ENCODE measurements at regions not wholly inside any gene's neighbourhood (a gene's known extent, or its start where the extent isn't known, plus 50 kb on each side); places are given as distances from the start of the nearest gene placed in this dataset.
"Not testable (repeated sequence)": the region's sequence is repeated elsewhere in the genome, so short reads cannot be mapped to it uniquely, and the experiment has no call there.

DNA sequence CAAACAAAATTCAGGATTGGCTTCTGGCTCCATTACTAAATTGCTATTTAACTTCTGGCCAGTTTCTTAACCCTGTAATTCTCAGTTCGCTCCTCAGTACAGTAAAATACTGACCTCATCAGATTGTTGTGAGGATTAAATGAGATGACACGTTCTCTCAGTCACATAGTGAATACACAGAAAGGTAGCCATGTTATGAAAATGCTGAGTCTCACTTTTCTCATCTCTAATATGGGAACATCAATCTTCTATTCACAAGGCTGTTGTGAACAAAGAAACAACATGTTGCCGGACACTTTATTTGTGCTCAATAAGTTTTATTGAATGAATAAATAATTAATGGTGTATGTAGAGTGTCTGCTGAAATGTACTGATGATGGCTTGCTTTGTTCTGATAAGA is 924.5 kb upstream of the GOT2 start:
- no peak for DNase-seq

GRCh38 chr16:59655031-59655430 is 920.9 kb upstream of the GOT2 start:
- no peak for DNase-seq

DNA sequence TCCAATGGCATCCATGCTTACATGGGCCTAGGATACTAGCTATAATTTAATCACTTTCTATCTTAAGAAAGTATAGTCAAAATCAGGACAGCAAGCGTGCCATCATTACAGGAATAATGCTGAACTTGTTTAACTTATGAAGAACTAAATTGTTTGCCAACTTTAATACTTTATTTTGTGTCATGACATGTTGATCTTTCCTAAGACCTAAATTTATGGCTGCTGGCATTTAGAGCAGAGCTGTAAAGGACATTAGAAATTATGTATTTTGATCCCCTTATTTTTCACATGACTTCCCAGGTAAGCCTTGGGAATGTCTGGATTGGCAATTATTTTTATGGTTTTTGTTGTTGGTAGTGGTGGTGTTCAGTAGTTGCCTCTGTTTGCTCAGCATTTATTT is 920.3 kb upstream of the GOT2 start:
- no peak for DNase-seq

DNA sequence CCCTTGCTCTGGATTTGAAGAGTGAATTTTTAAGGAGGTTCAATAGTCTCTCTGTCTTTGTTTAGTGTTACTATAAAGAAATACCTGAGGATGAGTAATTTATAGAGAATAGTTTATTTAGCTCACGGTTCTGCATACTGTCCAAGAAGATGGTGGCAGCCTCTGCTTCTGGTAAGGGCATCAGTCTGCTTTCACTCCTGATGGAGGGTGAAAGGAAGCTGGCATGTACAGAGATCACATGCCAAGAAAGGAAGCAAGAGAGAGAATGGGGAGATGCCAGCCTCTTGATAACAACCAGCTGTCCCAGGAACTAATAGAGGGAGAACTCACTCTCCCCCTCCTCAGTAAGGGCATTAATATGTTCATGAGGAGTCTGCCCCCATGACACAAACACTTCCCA is 917.5 kb upstream of the GOT2 start:
- no peak for DNase-seq

- no peak for DNase-seq
Observed at GRCh38 chr16:59645194-59645593, 911.1 kb upstream of the GOT2 start.

GRCh38 chr16:59635674-59636073 is 901.6 kb upstream of the GOT2 start:
- no peak for DNase-seq

- no peak for DNase-seq
Observed at GRCh38 chr16:59634951-59635350, 900.8 kb upstream of the GOT2 start.

- DNase-seq = no peak
Observed at GRCh38 chr16:59634004-59634579, 900.0 kb upstream of the GOT2 start.

- DNase-seq = no peak
Observed at GRCh38 chr16:59632276-59632855, 898.2 kb upstream of the GOT2 start.

GRCh38 chr16:59624381-59624780 is 890.3 kb upstream of the GOT2 start:
- not testable (repeated sequence) for DNase-seq

- DNase-seq = no peak
Observed at GRCh38 chr16:59614466-59615240, 880.5 kb upstream of the GOT2 start.

- not testable (repeated sequence) for DNase-seq
Observed at GRCh38 chr16:59612910-59613620, 878.9 kb upstream of the GOT2 start.

GRCh38 chr16:59612094-59612493 is 878.0 kb upstream of the GOT2 start:
- DNase-seq = no peak

- no peak for DNase-seq
Observed at GRCh38 chr16:59611556-59611955, 877.4 kb upstream of the GOT2 start.

DNA sequence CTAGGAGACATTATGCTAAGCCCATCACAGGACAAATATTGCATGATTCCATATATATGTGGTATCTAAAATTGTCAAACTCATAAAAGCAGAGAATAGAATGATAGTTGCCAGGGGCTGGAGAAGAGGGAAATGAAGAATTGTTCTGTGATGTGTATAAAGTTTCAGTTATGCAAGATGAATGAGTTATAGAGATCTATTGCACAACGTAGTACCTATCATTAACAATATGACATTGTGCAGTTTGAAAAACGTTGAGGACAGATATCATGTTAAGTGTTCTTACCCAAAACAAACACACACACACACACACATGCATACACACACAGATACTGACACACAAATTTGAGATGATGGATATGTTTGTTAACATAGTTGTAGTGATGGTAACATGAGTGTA is 871.6 kb upstream of the GOT2 start:
- DNase-seq = no peak

DNA sequence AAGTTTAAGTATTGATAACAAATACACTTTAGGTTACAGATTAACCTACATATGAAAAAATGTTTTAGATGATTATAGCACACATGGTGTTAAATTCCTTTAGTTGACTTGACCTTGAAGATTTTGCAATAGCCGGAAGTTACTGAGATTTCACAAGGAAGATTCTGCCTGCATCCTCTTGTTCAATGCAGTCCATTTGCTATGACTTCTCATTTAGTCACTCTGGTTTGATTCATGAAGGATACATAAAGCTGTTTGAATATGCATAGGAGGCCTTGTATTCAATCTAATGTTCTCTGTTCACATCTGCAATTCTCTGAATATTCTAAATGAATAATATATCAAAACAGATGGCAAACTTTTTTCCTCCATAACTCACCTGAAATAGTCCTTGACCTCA is 870.2 kb upstream of the GOT2 start:
- DNase-seq = no peak

DNA sequence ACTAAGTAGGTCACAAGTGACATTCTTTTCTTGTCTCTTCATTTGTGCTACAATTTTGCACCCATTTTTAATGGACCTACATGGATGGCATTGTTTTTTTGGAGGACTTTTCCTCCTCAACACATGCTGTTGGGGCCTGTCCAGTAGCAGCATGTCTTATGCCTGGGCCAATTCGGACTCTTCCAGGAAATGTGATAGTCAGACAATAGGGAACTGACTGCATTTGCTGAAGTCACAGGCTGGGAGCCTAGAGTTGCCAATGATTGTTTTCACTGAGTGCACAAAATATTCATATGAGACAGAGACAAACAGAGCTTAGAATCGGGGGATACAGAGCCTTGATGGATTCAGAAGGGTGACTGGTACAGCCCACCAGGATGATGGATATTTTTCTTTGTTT is 867.3 kb upstream of the GOT2 start:
- no peak for DNase-seq

GRCh38 chr16:59597269-59597668 is 863.2 kb upstream of the GOT2 start:
- no peak for DNase-seq

DNA sequence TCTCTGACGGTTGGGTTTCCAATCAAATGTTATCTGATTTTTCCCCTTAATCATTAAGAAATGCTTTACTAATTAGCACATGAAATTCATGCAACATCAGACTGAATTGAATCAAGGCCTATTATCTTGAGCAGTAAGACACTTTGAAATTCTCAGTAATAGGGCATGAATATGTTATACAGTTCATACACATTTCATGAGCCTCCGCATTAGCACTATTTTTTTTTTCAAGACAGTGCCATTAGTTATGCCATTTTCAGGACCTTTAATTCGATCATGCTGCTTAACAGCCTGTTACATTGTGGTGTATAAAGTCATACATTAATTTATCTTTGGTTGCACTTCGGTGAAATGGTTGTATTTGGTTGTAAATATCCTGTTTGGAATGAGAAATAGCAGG is 862.6 kb upstream of the GOT2 start:
- DNase-seq = no peak

DNA sequence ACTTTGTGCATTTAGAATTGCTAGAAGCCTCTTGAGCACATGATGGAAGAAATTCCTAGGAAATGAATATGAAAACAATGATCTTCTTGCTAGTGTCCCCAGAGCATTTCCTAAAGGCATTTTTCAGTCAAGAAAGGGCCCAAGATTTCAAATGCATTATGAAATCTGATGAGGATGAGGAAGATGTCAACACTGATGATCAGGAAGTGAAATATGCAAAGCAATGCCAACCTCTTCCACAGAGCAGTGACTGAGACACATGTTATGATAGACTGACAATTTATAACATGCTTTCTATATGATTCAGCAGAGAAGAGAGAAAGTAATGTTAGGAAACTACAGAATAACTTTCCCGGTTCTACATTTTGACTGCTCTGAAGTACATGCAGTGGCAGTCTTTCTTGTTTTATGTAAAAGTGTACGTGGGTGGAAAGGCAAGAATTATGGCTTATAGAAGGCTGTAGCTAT is 859.1 kb upstream of the GOT2 start:
- DNase-seq = no peak

- DNase-seq = no peak
Observed at GRCh38 chr16:59591480-59591879, 857.4 kb upstream of the GOT2 start.

DNA sequence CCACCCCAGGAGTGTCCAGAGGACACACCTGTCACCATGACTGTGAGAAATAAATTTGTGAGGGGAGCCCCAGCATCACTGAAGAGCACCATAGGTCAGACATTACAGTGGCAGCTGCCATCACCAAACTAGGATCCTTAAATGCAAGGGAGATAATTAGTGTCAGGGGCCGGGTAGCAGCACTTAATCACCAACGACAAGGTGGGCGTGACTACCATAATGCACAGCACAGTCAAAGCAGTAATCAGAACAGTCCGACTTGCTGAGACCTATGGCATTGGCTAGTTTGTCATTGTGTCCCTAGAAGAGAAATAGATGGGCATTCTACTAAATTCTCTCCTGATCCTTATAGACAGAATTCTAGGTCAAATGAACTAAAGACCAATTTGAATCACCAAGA is 856.7 kb upstream of the GOT2 start:
- no peak for DNase-seq

GRCh38 chr16:59586331-59586730 is 852.2 kb upstream of the GOT2 start:
- no peak for DNase-seq

- DNase-seq = no peak
Observed at GRCh38 chr16:59574296-59574695, 840.2 kb upstream of the GOT2 start.

Measured in NCI-H748 treated with DMSO at 0.1 percent for 48 hours (cell line).